IPS DF 6.9 (cell line): ENCODE measurements at regions not wholly inside any gene's neighbourhood (a gene's known extent, or its start where the extent isn't known, plus 50 kb on each side); places are given as distances from the start of the nearest gene placed in this dataset.

Experiments used
- DNase-seq: peaks from one replicate; pipeline ENCODE4 v3.0.0-alpha.2; 2013; ENCODE audit warnings: low read depth, low spot score
- H3K27ac ChIP-seq: one replicate; pipeline ENCODE4 v1.5.1; 2013; ENCODE audit warnings: low read length, control low read depth
- H3K27me3 ChIP-seq: 2 replicates; pipeline ENCODE4 v1.6.1; 2013; ENCODE audit warnings: mild to moderate bottlenecking, low read length; ENCODE audit not compliant: control insufficient read depth, insufficient read depth
- H3K36me3 ChIP-seq: 2 replicates; pipeline ENCODE4 v1.6.1; 2013; ENCODE audit warnings: low read length; ENCODE audit not compliant: control insufficient read depth, insufficient read depth
- H3K4me1 ChIP-seq: 2 replicates; pipeline ENCODE4 v1.6.1; 2013; ENCODE audit warnings: low read length; ENCODE audit not compliant: control insufficient read depth, insufficient read depth
- H3K4me3 ChIP-seq: 2 replicates; pipeline ENCODE4 v1.5.1; 2013; ENCODE audit warnings: mild to moderate bottlenecking, low read length
- H3K9me3 ChIP-seq: 2 replicates; pipeline ENCODE4 v1.6.1; 2013; ENCODE audit warnings: low read length, inconsistent platforms; ENCODE audit not compliant: control insufficient read depth, insufficient read depth
- WGBS: extraction: QIAGEN DNeasy Blood & Tissue Kit; methylation state at CpG from one replicate; pipeline ENCODE4 v1.1.7; 2013; ENCODE audit warnings: mixed read lengths, missing lambda C conversion rate; ENCODE audit not compliant: insufficient read length, insufficient coverage; 5-methylcytosine and 5-hydroxymethylcytosine counted together

GRCh38 chr6:113629975-113630737 is 227.0 kb upstream of the MARCKS start:
- Histone ChIP-seq H3K4me1 (no peaks in the 10 kb centered on the region), H3K27ac (no peak overlapping the region), H3K27me3 (no peaks in the 10 kb centered on the region), H3K4me3 (no peak overlapping the region), H3K9me3 (no peaks in the 10 kb centered on the region), H3K36me3 (no peaks in the 10 kb centered on the region)
- no CpG with 5 or more reads among the region's 1 CpG for WGBS
- no peak for DNase-seq

- no peak overlapping the region for H3K27ac ChIP-seq
- no CpG with 5 or more reads among the region's 7 CpGs for WGBS
- H3K36me3 ChIP-seq, result no peaks in the 10 kb centered on the region
- H3K9me3 ChIP-seq, result no peaks in the 10 kb centered on the region
- H3K27me3 ChIP-seq, result no peaks in the 10 kb centered on the region
- no peaks in the 10 kb centered on the region for H3K4me1 ChIP-seq
- DNase-seq, result no peak
- H3K4me3 ChIP-seq, result no peak overlapping the region
Measured at GRCh38 chr6:113630738-113631535, 226.2 kb upstream of the MARCKS start.

DNA sequence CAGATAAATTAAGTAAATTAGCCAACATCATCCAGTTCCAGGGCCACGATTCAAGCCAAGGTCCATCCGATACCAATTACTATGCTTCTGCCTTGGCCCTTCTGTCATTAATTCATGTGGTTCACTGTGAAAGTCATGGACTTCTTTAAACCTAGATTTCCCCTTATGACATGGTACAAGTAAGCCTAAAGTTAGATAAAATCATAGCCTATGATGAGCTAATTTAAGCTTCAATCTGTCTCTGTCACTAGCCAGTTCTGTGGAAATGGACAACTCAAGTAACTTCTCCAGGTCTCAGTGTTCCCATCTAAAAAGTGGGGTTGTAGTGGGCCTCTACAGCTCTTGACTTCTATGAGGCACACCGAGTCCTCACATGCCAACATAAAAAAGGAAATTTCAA is 225.5 kb upstream of the MARCKS start:
- Histone ChIP-seq H3K9me3 (no peaks in the 10 kb centered on the region), H3K36me3 (no peaks in the 10 kb centered on the region), H3K4me1 (no peaks in the 10 kb centered on the region), H3K27ac (no peak overlapping the region), H3K4me3 (no peak overlapping the region), H3K27me3 (no peaks in the 10 kb centered on the region)
- no CpG with 5 or more reads among the region's 3 CpGs for WGBS
- no peak for DNase-seq

DNA sequence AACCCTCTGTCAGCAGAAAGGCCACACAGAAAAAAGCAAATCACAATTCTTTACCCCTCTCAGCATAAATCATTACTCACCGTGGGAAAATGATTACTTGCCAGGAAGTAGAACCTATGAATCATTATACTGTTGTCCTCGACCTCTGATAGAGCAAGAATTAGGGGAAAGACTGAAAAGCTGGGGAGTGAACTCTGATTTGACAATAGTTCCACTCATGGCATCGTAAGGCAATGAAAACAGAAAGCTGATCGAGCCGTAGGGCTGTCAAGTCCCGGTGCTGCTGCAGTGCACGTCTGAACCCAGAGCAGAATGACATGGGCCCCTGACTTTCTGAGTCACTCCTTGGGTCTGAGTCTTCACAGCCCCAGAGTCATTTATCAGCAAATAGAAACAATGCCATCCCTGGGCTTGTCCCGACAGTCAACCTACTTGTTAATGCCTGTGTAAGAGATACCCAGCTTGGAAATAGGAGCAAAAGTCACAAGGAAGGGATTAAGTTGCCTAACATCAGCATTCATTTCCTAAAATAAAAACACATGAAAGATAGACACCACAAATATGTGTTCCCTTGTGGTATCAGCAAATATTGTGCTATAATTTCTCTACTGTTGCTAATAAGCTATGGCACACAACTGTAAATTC is 224.8 kb upstream of the MARCKS start:
- no peak overlapping the region for H3K4me3 ChIP-seq
- no peaks in the 10 kb centered on the region for H3K9me3 ChIP-seq
- no CpG with 5 or more reads among the region's 8 CpGs for WGBS
- H3K36me3 ChIP-seq, result no peaks in the 10 kb centered on the region
- H3K4me1 ChIP-seq, result no peaks in the 10 kb centered on the region
- DNase-seq, result no peak
- H3K27ac ChIP-seq, result no peak overlapping the region
- no peaks in the 10 kb centered on the region for H3K27me3 ChIP-seq

DNA sequence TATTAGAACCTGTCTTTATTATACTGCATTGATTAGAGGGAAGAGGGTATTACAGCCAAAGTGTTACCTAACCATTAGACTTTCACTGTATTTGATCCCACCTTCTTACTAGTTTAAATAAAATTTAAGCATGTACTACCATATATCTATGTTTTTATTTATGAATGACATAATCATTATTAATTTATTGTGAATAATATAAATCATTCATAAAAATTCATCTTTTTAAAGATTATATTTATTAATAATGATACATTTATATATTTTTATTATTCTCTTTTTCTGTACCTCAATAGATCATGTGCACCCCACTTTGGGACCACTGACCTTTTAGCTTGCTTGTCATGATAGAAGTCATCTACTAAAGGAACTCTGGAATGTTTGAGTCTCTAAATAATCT is 223.5 kb upstream of the MARCKS start:
- H3K27me3 ChIP-seq, result no peaks in the 10 kb centered on the region
- DNase-seq, result no peak
- H3K36me3 ChIP-seq, result no peaks in the 10 kb centered on the region
- H3K9me3 ChIP-seq, result no peaks in the 10 kb centered on the region
- H3K27ac ChIP-seq, result no peak overlapping the region
- H3K4me3 ChIP-seq, result no peak overlapping the region
- no peaks in the 10 kb centered on the region for H3K4me1 ChIP-seq

- Histone ChIP-seq H3K9me3 (no peaks in the 10 kb centered on the region), H3K36me3 (no peaks in the 10 kb centered on the region), H3K27ac (no peak overlapping the region), H3K4me1 (no peaks in the 10 kb centered on the region), H3K27me3 (no peaks in the 10 kb centered on the region), H3K4me3 (no peak overlapping the region)
- no CpG with 5 or more reads among the region's 4 CpGs for WGBS
- no peak for DNase-seq
Measured at GRCh38 chr6:113634352-113635163, 222.6 kb upstream of the MARCKS start.

GRCh38 chr6:113635222-113635986 is 221.7 kb upstream of the MARCKS start:
- no peak for DNase-seq
- no CpG with 5 or more reads among the region's 1 CpG for WGBS
- no peaks in the 10 kb centered on the region for H3K4me1 ChIP-seq
- H3K27me3 ChIP-seq, result no peaks in the 10 kb centered on the region
- no peaks in the 10 kb centered on the region for H3K9me3 ChIP-seq
- H3K36me3 ChIP-seq, result no peaks in the 10 kb centered on the region
- no peak overlapping the region for H3K4me3 ChIP-seq
- no peak overlapping the region for H3K27ac ChIP-seq

DNA sequence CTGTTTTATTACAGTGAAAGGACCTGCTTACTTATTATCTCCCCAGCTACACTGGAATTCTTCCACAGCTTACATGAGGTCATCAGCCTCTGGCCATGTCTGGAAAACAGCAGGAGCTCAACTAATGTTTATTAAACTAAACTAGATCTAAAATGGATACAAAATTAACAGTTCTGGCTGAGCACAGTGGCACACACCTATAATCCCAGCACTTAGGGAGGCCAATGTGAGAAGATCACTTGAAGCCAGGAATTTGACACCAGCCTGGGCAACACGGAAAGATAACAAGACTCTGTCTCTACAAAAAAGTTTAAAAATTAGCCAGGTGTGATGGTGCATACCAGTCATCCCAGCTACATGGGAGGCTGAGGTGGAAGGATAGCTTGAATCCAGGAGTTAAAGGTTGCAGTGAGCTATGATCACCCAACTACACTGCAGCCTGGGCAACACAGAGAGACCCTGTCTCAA is 220.8 kb upstream of the MARCKS start:
- H3K27me3 ChIP-seq, result no peaks in the 10 kb centered on the region
- H3K27ac ChIP-seq, result no peak overlapping the region
- H3K4me1 ChIP-seq, result no peaks in the 10 kb centered on the region
- H3K4me3 ChIP-seq, result no peak overlapping the region
- no peaks in the 10 kb centered on the region for H3K36me3 ChIP-seq
- no peak for DNase-seq
- H3K9me3 ChIP-seq, result no peaks in the 10 kb centered on the region
- WGBS, result no CpG with 5 or more reads among the region's 1 CpG

DNA sequence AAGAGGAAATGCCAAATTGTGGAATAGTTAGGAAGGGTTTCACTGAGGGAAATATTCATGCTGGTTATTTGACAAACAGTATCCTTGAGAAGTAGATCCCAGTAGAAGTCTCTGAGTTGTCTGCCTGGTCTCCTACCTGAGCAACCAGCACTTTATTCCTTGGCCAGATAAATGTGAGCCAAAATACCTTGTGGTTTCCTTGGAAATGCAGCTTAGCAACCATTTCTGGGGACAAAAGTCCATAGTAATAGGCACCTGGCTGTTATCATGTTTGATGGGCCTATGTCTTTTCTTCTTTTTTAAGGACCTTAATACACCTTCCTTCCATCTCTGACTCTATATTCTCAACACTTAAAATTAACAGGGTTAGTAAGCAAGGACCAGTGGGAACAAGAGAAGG is 217.1 kb upstream of the MARCKS start:
- Histone ChIP-seq H3K4me3 (no peak overlapping the region), H3K4me1 (no peaks in the 10 kb centered on the region), H3K27me3 (no peaks in the 10 kb centered on the region), H3K36me3 (no peaks in the 10 kb centered on the region), H3K9me3 (no peaks in the 10 kb centered on the region), H3K27ac (no peak overlapping the region)
- DNase-seq, result no peak
